Activated CD8-positive, alpha-beta memory T cell treated with anti-CD3 and anti-CD28 coated beads for 36 hours (primary cell): ENCODE measurements at regions not wholly inside any gene's neighbourhood (a gene's known extent, or its start where the extent isn't known, plus 50 kb on each side); places are given as distances from the start of the nearest gene placed in this dataset.
"Not testable (repeated sequence)": the region's sequence is repeated elsewhere in the genome, so short reads cannot be mapped to it uniquely, and the experiment has no call there.

Experiments used
- CTCF ChIA-PET: fragments of 350-600 bp; sonication (Branson Sonifier 250); formaldehyde crosslinking; loops from one replicate; lab custom pipeline; 2021; ENCODE audit warnings: antibody characterized with exemption; lab: Charles Lee
- POLR2A ChIA-PET: fragments of 350-600 bp; sonication (Branson Sonifier 250); formaldehyde crosslinking; loops from one replicate; lab custom pipeline; 2021; ENCODE audit warnings: antibody characterized with exemption; lab: Charles Lee

- ChIA-PET POLR2A (no interaction called here), CTCF (no interaction called here)
These were observed 600.2 kb upstream of the TLE4 start for GRCh38 chr9:78971540-78971939.

GRCh38 chr9:78972303-78972999 is 599.3 kb upstream of the TLE4 start:
- CTCF ChIA-PET: no interaction called here
- POLR2A ChIA-PET: no interaction called here

- ChIA-PET POLR2A (no interaction called here), CTCF (no interaction called here)
These were observed 597.9 kb upstream of the TLE4 start for GRCh38 chr9:78973907-78974306.

- CTCF ChIA-PET: no interaction called here
- POLR2A ChIA-PET: no interaction called here
These were observed 588.9 kb upstream of the TLE4 start for GRCh38 chr9:78982849-78983248.

GRCh38 chr9:78985084-78985738 is 586.6 kb upstream of the TLE4 start:
- POLR2A ChIA-PET: no interaction called here
- CTCF ChIA-PET: no interaction called here

GRCh38 chr9:78986446-78986845 is 585.3 kb upstream of the TLE4 start:
- CTCF ChIA-PET: no interaction called here
- POLR2A ChIA-PET: no interaction called here

GRCh38 chr9:78989031-78989658 is 582.6 kb upstream of the TLE4 start:
- CTCF ChIA-PET: no interaction called here
- POLR2A ChIA-PET: no interaction called here

GRCh38 chr9:78994471-78994870 is 577.3 kb upstream of the TLE4 start:
- ChIA-PET POLR2A (no interaction called here), CTCF (no interaction called here)

GRCh38 chr9:78994974-78995373 is 576.8 kb upstream of the TLE4 start:
- CTCF ChIA-PET, POLR2A ChIA-PET: not testable (repeated sequence)

GRCh38 chr9:78997296-78997695 is 574.5 kb upstream of the TLE4 start:
- POLR2A ChIA-PET: no interaction called here

GRCh38 chr9:79000230-79001002 is 571.3 kb upstream of the TLE4 start:
- POLR2A ChIA-PET: interaction anchor here (0.6 kb wide), 1 partner anchor 1484 kb away, joined by 8 read pairs; no protein-coding TSS in a partner anchor
- CTCF ChIA-PET: no interaction called here

More at GRCh38 chr9:78997296-78997695, 574.5 kb upstream of the TLE4 start:
- CTCF ChIA-PET: no interaction called here

GRCh38 chr9:79001012-79001411 is 570.8 kb upstream of the TLE4 start:
- CTCF ChIA-PET: no interaction called here
- POLR2A ChIA-PET: no interaction called here

- POLR2A ChIA-PET: no interaction called here
- CTCF ChIA-PET: no interaction called here
These were observed 568.3 kb upstream of the TLE4 start for GRCh38 chr9:79003514-79003913.

GRCh38 chr9:79004032-79004431 is 567.7 kb upstream of the TLE4 start:
- CTCF ChIA-PET: no interaction called here
- POLR2A ChIA-PET: no interaction called here

- ChIA-PET POLR2A (no interaction called here), CTCF (no interaction called here)
These were observed 565.2 kb upstream of the TLE4 start for GRCh38 chr9:79006546-79006945.

- ChIA-PET CTCF (no interaction called here), POLR2A (no interaction called here)
These were observed 563.9 kb upstream of the TLE4 start for GRCh38 chr9:79007701-79008483.

- ChIA-PET CTCF (no interaction called here), POLR2A (no interaction called here)
These were observed 562.8 kb upstream of the TLE4 start for GRCh38 chr9:79008916-79009315.

- ChIA-PET POLR2A (no interaction called here), CTCF (no interaction called here)
These were observed 560.3 kb upstream of the TLE4 start for GRCh38 chr9:79011461-79011860.

GRCh38 chr9:79012561-79012960 is 559.2 kb upstream of the TLE4 start:
- ChIA-PET CTCF (no interaction called here), POLR2A (no interaction called here)
